GM23338 (cell line): ENCODE measurements at regions not wholly inside any gene's neighbourhood (a gene's known extent, or its start where the extent isn't known, plus 50 kb on each side); places are given as distances from the start of the nearest gene placed in this dataset.

ENCODE experiments used
- ATAC-seq: fragments of 200-7000 bp; cut with Tn5 transposase; 3 replicates; pipeline ENCODE4 v1.9.1; 2020
- DNase-seq: peaks from one replicate; pipeline ENCODE4 v3.0.0-alpha.2; 2015; ENCODE audit warnings: low spot score
- H2AFZ ChIP-seq: fragments of 200-600 bp; sonication (generic); 2 replicates; pipeline ENCODE4 v1.8.0; 2016; ENCODE audit warnings: antibody characterized with exemption, mild to moderate bottlenecking, moderate library complexity
- H3F3A ChIP-seq: fragments of 200-600 bp; sonication (generic); replicated peaks from 2 replicates; pipeline ENCODE4 v1.8.0; 2017; ENCODE audit warnings: antibody characterized with exemption, mixed run types, low read depth
- H3K27ac ChIP-seq: fragments of 200-600 bp; sonication (generic); 2 replicates; pipeline ENCODE4 v1.6.1; 2016; ENCODE audit warnings: low read depth
- H3K27me3 ChIP-seq: fragments of 200-600 bp; sonication (generic); 2 replicates; pipeline ENCODE4 v1.8.0; 2016; ENCODE audit warnings: mild to moderate bottlenecking, mixed run types, moderate library complexity; ENCODE audit not compliant: insufficient read depth
- H3K36me3 ChIP-seq: fragments of 200-600 bp; sonication (generic); 2 replicates; pipeline ENCODE4 v1.8.0; 2016; ENCODE audit warnings: mild to moderate bottlenecking; ENCODE audit not compliant: insufficient read depth
- H3K4me1 ChIP-seq: fragments of 200-600 bp; sonication (generic); 2 replicates; pipeline ENCODE4 v1.8.0; 2016; ENCODE audit warnings: mild to moderate bottlenecking, moderate library complexity; ENCODE audit not compliant: insufficient read depth
- H3K4me2 ChIP-seq: fragments of 200-600 bp; sonication (generic); 2 replicates; pipeline ENCODE4 v1.7.1; 2017; ENCODE audit warnings: mixed run types
- H3K4me3 ChIP-seq: fragments of 200-600 bp; sonication (generic); 2 replicates; pipeline ENCODE4 v1.6.1; 2016; ENCODE audit warnings: mixed run types
- H3K79me2 ChIP-seq: fragments of 200-600 bp; sonication (generic); replicated peaks from 2 replicates; pipeline ENCODE4 v1.8.0; 2017; ENCODE audit warnings: mild to moderate bottlenecking; ENCODE audit not compliant: insufficient read depth
- H3K9me2 ChIP-seq: fragments of 200-600 bp; sonication (generic); 2 replicates; pipeline ENCODE4 v1.8.0; 2017; ENCODE audit not compliant: insufficient read depth
- H4K20me1 ChIP-seq: fragments of 200-600 bp; sonication (generic); replicated peaks from 2 replicates; pipeline ENCODE4 v1.8.0; 2017; ENCODE audit warnings: mild to moderate bottlenecking; ENCODE audit not compliant: insufficient read depth
- H3K27ac Mint-ChIP-seq: 2 replicates; pipeline ENCODE4 v1.8.0; 2020; ENCODE audit warnings: inconsistent platforms, mild to moderate bottlenecking, moderate library complexity, mixed read lengths
- H3K27me3 Mint-ChIP-seq: 3 replicates; pipeline ENCODE4 v1.8.0; 2022; ENCODE audit warnings: low read depth, mild to moderate bottlenecking, moderate library complexity, mixed read lengths, inconsistent platforms; ENCODE audit not compliant: insufficient read depth, poor library complexity
- H3K36me3 Mint-ChIP-seq: 3 replicates; pipeline ENCODE4 v1.8.0; 2021; ENCODE audit warnings: low read depth, mild to moderate bottlenecking, inconsistent platforms, moderate library complexity, mixed read lengths
- H3K4me1 Mint-ChIP-seq: 3 replicates; pipeline ENCODE4 v1.8.0; 2020; ENCODE audit warnings: mild to moderate bottlenecking, inconsistent platforms, mixed read lengths
- H3K4me3 Mint-ChIP-seq: 3 replicates; pipeline ENCODE4 v1.8.0; 2021; ENCODE audit warnings: moderate library complexity, mild to moderate bottlenecking, inconsistent platforms, mixed read lengths
- H3K9me3 Mint-ChIP-seq: 3 replicates; pipeline ENCODE4 v1.8.0; 2020; ENCODE audit warnings: moderate library complexity, mild to moderate bottlenecking, inconsistent platforms, mixed read lengths
- CREB1 ChIP-seq: fragments of 250-450 bp; sonication (Bioruptor Pico); IDR thresholded peaks from 2 replicates; pipeline ENCODE4 v1.5.0; 2020; ENCODE audit warnings: low read depth, mild to moderate bottlenecking, moderate library complexity
- CTCF ChIP-seq, 2 experiments: fragments of 200-600 bp in 1 of 2; sonication (generic) in 1 of 2; conservative IDR thresholded peaks; 2 replicates each; pipeline versions ENCODE4 v1.5.1 to v1.6.1; 2016 to 2017; ENCODE audit warnings: antibody characterized with exemption in 2 of 2, low read depth in 2 of 2, mild to moderate bottlenecking in 2 of 2, moderate library complexity in 1 of 2
- ETS1 ChIP-seq: IDR thresholded peaks from 2 replicates; pipeline ENCODE4 v1.6.1; 2016; ENCODE audit warnings: antibody characterized with exemption
- EZH2phosphoT487 ChIP-seq: fragments of 200-600 bp; sonication (generic); IDR thresholded peaks from one replicate; pipeline ENCODE4 v1.8.1; 2018; ENCODE audit warnings: antibody characterized with exemption; ENCODE audit not compliant: unreplicated experiment
- JUNB ChIP-seq: IDR thresholded peaks from one replicate; pipeline ENCODE4 v1.6.1; 2016; ENCODE audit warnings: antibody characterized with exemption; ENCODE audit not compliant: unreplicated experiment
- NANOG ChIP-seq: IDR thresholded peaks from 2 replicates; pipeline ENCODE4 v1.6.1; 2016; ENCODE audit warnings: antibody characterized with exemption, borderline replicate concordance
- POLR2AphosphoS5 ChIP-seq: IDR thresholded peaks from 2 replicates; pipeline ENCODE4 v1.6.1; 2016; ENCODE audit warnings: antibody characterized with exemption, low read depth
- STAT1 ChIP-seq: IDR thresholded peaks from one replicate; pipeline ENCODE4 v1.6.1; 2016; ENCODE audit warnings: antibody characterized with exemption; ENCODE audit not compliant: unreplicated experiment
- ZNF114 ChIP-seq: fragments of 250-450 bp; sonication (Bioruptor Pico); IDR thresholded peaks from 2 replicates; pipeline ENCODE4 v1.5.0; 2020; ENCODE audit warnings: mild to moderate bottlenecking, moderate library complexity
- ZNF331 ChIP-seq: fragments of 250-450 bp; sonication (Bioruptor Pico); IDR thresholded peaks from 2 replicates; pipeline ENCODE4 v1.5.0; 2020; ENCODE audit warnings: low read depth, mild to moderate bottlenecking, moderate library complexity
- TF ChIP-seq, protein P1 (sequence below): fragments of 250-450 bp; sonication (Bioruptor Pico); IDR thresholded peaks from 2 replicates; pipeline ENCODE4 v1.5.0; 2020; ENCODE audit warnings: mild to moderate bottlenecking, moderate library complexity

DNA sequence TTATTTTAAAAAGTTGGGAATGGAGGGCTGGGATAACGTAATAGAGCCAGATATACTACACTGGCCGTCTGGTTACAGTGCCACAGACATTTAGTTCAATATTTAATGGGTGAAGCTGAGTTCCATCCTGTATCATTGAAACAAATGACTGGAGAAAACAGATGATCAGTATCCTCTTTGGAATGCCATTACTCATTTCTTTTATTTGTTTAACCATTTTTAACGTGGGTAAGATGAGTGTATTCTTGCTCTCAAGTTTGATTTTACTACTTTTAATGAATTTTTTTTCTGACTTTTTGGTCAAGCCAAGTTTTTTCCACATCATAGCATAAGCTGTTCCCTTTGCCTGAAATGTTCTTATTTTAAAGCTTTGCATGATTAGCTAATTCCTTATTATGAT is 53.9 kb upstream of the GRM7 start:
- Histone ChIP-seq H3K36me3 (no peaks in the 10 kb centered on the region; the same call in 1 of the 2 replicates), H3K79me2 (no peaks in the 10 kb centered on the region), H3K27ac (no peak overlapping the region), H3K4me3 (no peak overlapping the region), H3K4me2 (no peak overlapping the region), H3K9me2 (no peaks in the 10 kb centered on the region), H4K20me1 (no peaks in the 10 kb centered on the region), H3K27me3 (no peaks in the 10 kb centered on the region), H2AFZ (no peak overlapping the region), H3K4me1 (no peaks in the 10 kb centered on the region), H3F3A (no peaks in the 10 kb centered on the region)
- Mint-ChIP-seq H3K27me3 (no peaks in the 10 kb centered on the region), H3K4me1 (no peaks in the 10 kb centered on the region), H3K27ac (no peak overlapping the region), H3K4me3 (no peak overlapping the region), H3K36me3 (peaks cover 3% of the 10 kb centered on the region; the same call in 1 of the 3 replicates), H3K9me3 (peaks cover 70% of the 10 kb centered on the region)
- DNase-seq (no peak), ATAC-seq (no peak)
- TF ChIP-seq POLR2AphosphoS5 (no peak), EZH2phosphoT487 (no peak), STAT1 (no peak), CTCF (conservative IDR thresholded peaks at IDR 0.05; ENCODE audit: low read depth in 2 of 2) (no peak), JUNB (no peak), NANOG (no peak), CREB1 (no peak), ZNF114 (CRISPR knock-in tag) (no peak), ETS1 (no peak), ZNF331 (CRISPR knock-in tag) (no peak)
- TF ChIP-seq, protein P1, sequence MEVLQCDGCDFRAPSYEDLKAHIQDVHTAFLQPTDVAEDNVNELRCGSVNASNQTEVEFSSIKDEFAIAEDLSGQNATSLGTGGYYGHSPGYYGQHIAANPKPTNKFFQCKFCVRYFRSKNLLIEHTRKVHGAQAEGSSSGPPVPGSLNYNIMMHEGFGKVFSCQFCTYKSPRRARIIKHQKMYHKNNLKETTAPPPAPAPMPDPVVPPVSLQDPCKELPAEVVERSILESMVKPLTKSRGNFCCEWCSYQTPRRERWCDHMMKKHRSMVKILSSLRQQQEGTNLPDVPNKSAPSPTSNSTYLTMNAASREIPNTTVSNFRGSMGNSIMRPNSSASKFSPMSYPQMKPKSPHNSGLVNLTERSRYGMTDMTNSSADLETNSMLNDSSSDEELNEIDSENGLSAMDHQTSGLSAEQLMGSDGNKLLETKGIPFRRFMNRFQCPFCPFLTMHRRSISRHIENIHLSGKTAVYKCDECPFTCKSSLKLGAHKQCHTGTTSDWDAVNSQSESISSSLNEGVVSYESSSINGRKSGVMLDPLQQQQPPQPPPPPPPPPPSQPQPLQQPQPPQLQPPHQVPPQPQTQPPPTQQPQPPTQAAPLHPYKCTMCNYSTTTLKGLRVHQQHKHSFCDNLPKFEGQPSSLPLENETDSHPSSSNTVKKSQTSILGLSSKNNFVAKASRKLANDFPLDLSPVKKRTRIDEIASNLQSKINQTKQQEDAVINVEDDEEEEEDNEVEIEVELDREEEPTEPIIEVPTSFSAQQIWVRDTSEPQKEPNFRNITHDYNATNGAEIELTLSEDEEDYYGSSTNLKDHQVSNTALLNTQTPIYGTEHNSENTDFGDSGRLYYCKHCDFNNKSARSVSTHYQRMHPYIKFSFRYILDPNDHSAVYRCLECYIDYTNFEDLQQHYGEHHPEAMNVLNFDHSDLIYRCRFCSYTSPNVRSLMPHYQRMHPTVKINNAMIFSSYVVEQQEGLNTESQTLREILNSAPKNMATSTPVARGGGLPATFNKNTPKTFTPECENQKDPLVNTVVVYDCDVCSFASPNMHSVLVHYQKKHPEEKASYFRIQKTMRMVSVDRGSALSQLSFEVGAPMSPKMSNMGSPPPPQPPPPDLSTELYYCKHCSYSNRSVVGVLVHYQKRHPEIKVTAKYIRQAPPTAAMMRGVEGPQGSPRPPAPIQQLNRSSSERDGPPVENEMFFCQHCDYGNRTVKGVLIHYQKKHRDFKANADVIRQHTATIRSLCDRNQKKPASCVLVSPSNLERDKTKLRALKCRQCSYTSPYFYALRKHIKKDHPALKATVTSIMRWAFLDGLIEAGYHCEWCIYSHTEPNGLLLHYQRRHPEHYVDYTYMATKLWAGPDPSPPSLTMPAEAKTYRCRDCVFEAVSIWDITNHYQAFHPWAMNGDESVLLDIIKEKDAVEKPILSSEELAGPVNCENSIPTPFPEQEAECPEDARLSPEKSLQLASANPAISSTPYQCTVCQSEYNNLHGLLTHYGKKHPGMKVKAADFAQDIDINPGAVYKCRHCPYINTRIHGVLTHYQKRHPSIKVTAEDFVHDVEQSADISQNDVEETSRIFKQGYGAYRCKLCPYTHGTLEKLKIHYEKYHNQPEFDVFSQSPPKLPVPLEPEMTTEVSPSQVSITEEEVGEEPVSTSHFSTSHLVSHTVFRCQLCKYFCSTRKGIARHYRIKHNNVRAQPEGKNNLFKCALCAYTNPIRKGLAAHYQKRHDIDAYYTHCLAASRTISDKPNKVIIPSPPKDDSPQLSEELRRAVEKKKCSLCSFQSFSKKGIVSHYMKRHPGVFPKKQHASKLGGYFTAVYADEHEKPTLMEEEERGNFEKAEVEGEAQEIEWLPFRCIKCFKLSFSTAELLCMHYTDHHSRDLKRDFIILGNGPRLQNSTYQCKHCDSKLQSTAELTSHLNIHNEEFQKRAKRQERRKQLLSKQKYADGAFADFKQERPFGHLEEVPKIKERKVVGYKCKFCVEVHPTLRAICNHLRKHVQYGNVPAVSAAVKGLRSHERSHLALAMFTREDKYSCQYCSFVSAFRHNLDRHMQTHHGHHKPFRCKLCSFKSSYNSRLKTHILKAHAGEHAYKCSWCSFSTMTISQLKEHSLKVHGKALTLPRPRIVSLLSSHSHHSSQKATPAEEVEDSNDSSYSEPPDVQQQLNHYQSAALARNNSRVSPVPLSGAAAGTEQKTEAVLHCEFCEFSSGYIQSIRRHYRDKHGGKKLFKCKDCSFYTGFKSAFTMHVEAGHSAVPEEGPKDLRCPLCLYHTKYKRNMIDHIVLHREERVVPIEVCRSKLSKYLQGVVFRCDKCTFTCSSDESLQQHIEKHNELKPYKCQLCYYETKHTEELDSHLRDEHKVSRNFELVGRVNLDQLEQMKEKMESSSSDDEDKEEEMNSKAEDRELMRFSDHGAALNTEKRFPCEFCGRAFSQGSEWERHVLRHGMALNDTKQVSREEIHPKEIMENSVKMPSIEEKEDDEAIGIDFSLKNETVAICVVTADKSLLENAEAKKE (CRISPR knock-in tag) = no peak
